SK-N-MC (cell line): ENCODE measurements at regions not wholly inside any gene's neighbourhood (a gene's known extent, or its start where the extent isn't known, plus 50 kb on each side); places are given as distances from the start of the nearest gene placed in this dataset.

Experiments
- EZH2 ChIP-seq: fragments of 200-600 bp; sonication (generic); IDR thresholded peaks from one replicate; pipeline ENCODE4 v1.6.1; 2017; ENCODE audit warnings: antibody characterized with exemption
- POLR2AphosphoS5 ChIP-seq: IDR thresholded peaks from 2 replicates; pipeline ENCODE4 v1.6.1; 2012; ENCODE audit warnings: mild to moderate bottlenecking, low read depth, low read length, borderline replicate concordance

DNA sequence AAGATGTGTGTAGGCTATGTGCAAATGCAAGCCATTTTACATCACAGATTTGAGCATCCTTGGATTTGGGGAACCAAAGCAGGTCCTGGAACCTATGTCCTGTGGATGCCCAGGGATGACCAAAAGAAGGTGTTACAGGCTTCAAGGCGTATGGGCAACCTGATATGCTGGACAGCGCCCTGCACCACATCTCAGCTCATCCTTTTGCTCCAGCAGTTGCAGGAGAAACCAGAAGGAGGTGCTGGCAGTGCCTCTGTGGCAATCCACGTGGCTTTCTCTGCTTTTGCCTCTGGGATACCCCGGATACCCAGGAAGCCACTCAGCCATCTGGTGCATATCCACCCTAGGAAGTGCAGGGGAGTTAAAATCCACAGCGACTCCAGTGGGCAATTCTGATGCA, 110.3 kb upstream of the VSTM2B start:
- TF ChIP-seq EZH2 = no peak
- no peak for TF ChIP-seq POLR2AphosphoS5
